ENCODE measurements at regions not wholly inside any gene's neighbourhood (a gene's known extent, or its start where the extent isn't known, plus 50 kb on each side); places are given as distances from the start of the nearest gene placed in this dataset.

GRCh38 chr3:3365716-3366115, 186.2 kb upstream of the CRBN start:
- TF ChIP-seq POLR2AphosphoS5 (IDR thresholded peaks at IDR 0.05; ENCODE audit: low read depth, low read length) (no peak), POLR2A (IDR thresholded peaks at IDR 0.05; ENCODE audit: low read depth, low read length) (no peak), PAX5 (IDR thresholded peaks at IDR 0.05; ENCODE audit: insufficient read depth, low read length, severe bottlenecking) (no peak), SPI1 (IDR thresholded peaks at IDR 0.05; ENCODE audit: low read depth, low read length) (no peak), TAF1 (IDR thresholded peaks at IDR 0.05; ENCODE audit: low read depth, low read length) (no peak)
